Brain microvascular endothelial cell (primary cell): ENCODE measurements at regions not wholly inside any gene's neighbourhood (a gene's known extent, or its start where the extent isn't known, plus 50 kb on each side); places are given as distances from the start of the nearest gene placed in this dataset.

Experiments
- DNase-seq: peaks from one replicate; pipeline ENCODE4 v3.0.0-alpha.2; 2020
- H3K27ac ChIP-seq: fragments of 250-450 bp; sonication (Bioruptor Pico); 2 replicates; pipeline ENCODE4 v1.5.1; 2020; ENCODE audit warnings: mild to moderate bottlenecking, moderate library complexity
- H3K27me3 ChIP-seq: fragments of 250-450 bp; sonication (Bioruptor Pico); replicated peaks from 2 replicates; pipeline ENCODE4 v1.5.1; 2020; ENCODE audit warnings: mild to moderate bottlenecking
- H3K36me3 ChIP-seq: fragments of 250-450 bp; sonication (Bioruptor Pico); replicated peaks from 2 replicates; pipeline ENCODE4 v1.5.1; 2020; ENCODE audit warnings: mild to moderate bottlenecking
- H3K4me3 ChIP-seq: 2 replicates; pipeline ENCODE4 v1.5.1; 2011; ENCODE audit warnings: low read depth, mild to moderate bottlenecking, control low read depth, low read length, moderate library complexity
- CTCF ChIP-seq: IDR thresholded peaks from 2 replicates; pipeline ENCODE4 v1.5.1; 2011; ENCODE audit warnings: low read depth, mild to moderate bottlenecking, moderate library complexity, low read length, control low read depth, inconsistent platforms; ENCODE audit errors: missing control alignments
- in situ Hi-C: cut with HindIII; loops from 2 replicates; pipeline ENCODE4 v1.10.0; 2017; ENCODE audit warnings: low sequenced_read_pairs, low pct_ligation_motif_present

DNA sequence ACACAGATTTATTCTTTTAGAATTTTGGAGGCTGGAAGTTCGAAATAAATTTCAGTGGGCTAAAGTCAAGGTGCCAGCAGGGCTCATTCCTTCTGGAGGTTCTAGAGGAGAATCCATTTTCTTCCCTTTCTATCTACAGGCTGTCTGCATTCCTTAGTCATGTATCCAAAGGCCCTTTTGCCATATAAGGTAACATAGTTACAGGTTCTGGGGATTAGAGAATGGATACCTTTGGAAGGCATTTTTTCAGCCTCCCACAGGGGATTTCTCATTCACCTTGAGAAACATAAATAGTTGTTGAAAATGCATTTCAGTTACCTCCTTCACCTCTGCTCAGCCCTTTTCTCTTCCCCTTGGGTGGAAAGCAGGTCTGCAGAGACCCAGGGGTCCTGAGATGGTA, 280.0 kb upstream of the MAP3K1 start:
- Histone ChIP-seq H3K36me3 (no peaks in the 10 kb centered on the region), H3K4me3 (no peak overlapping the region), H3K27ac (no peak overlapping the region), H3K27me3 (no peaks in the 10 kb centered on the region)
- no peak for TF ChIP-seq CTCF
- in situ Hi-C loops, result no loop called here
- no peak for DNase-seq

DNA sequence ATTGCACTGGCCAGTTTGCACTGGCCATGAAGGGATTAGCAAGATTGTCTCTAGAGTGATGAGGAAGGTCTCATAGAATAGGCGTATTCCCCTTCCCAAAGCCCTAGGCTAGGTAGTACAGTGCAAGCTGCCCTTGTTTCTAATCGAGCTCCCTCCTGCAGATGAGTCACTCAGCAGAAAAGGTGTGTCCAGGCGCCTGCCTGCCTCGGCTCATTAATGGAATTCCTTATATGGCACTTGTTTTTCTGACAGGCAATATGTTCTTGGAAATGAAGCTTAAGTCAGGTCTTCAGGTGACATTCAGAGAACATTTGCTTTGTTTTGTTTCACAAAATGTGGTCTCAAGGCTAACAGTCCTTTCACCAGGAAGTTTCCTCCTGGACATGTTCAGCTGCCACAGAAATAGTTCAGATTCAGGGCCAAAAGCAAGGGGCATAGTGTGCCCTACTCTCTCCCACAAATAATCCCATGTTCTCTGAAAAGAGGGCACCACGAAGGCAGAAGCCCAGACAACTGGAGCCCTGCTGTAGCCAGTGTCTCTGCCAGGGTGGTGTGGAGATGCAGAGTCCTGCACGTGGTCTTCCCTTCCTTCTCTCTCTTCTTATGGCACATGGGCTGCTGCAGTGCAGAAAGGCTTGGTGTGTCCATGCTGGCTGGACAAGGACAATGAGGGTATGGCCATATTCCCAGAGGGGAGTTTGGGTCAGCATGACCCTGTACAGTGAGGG, 281.1 kb upstream of the MAP3K1 start:
- TF ChIP-seq CTCF, result no peak
- DNase-seq, result no peak

GRCh38 chr5:56532466-56532865, 282.9 kb upstream of the MAP3K1 start:
- TF ChIP-seq CTCF, result no peak
- in situ Hi-C loops, result no loop called here
- Histone ChIP-seq H3K36me3 (no peaks in the 10 kb centered on the region), H3K27me3 (no peaks in the 10 kb centered on the region), H3K27ac (no peak overlapping the region), H3K4me3 (no peak overlapping the region)
- DNase-seq, result no peak

More for the DNA sequence above, 281.1 kb upstream of the MAP3K1 start:
- in situ Hi-C loops, result no loop called here
- Histone ChIP-seq H3K36me3 (no peaks in the 10 kb centered on the region), H3K27ac (no peak overlapping the region), H3K4me3 (no peak overlapping the region), H3K27me3 (no peaks in the 10 kb centered on the region)

DNA sequence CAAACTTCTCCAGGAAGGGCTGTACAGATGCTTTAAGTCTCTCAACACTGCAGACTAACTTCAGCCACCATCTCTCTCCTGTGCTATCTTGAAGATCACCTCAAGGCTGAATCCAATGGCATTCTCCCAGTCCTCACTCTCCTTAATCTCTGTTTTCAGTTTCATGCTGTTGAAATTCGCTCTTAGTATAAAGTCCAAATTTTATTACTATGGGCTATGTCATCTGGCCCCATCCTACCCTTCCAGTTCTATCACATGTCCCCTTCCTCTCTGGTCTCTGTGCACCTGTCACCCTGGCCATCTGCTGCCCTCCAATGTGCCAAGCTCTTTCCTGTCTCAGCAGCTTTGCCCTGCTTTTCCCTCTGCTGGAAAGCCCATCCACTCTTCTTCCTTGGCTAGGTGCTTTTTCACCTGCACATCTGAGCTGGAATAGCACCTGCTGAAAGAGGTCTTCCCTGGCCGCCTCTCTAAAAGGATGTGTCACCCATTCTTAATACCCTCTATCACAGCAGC, 284.7 kb upstream of the MAP3K1 start:
- Histone ChIP-seq H3K27ac (no peak overlapping the region), H3K4me3 (no peak overlapping the region), H3K27me3 (no peaks in the 10 kb centered on the region), H3K36me3 (no peaks in the 10 kb centered on the region)
- in situ Hi-C loops, result no loop called here
- no peak for TF ChIP-seq CTCF
- no peak for DNase-seq

GRCh38 chr5:56529666-56530430, 285.5 kb upstream of the MAP3K1 start:
- no peaks in the 10 kb centered on the region for H3K27me3 ChIP-seq
- in situ Hi-C loops, result no loop called here
- no peak overlapping the region for H3K4me3 ChIP-seq
- no peak overlapping the region for H3K27ac ChIP-seq
- H3K36me3 ChIP-seq, result no peaks in the 10 kb centered on the region
- no peak for DNase-seq
- TF ChIP-seq CTCF, result no peak
